ENCODE measurements at regions not wholly inside any gene's neighbourhood (a gene's known extent, or its start where the extent isn't known, plus 50 kb on each side); places are given as distances from the start of the nearest gene placed in this dataset.

DNA sequence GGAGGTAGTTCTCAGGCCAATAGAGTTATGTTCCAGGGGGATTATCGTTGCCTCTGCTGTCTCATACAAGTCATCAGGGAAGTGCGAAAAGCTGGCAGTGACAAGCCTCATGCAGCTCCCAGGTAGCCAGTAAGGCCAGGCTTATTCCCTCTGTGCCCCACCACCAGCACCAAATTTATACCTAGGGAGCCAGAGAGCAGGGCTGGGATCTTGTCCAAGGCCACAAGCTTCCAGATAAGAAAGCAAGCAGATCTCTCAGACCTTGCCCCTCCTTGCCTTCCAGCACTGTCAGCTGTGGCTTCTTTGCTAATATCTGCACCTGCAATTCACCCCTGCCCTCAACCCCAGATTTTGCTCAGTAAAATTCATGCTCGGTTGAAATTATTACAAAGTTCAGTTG, 206.3 kb upstream of the FAT3 start:
- CTCF ChIA-PET = no interaction called here
- no peaks in the 10 kb centered on the region for H3K27me3 Mint-ChIP-seq (ENCODE audit: low read depth)
- H3K9me3 Mint-ChIP-seq = peaks cover 39% of the 10 kb centered on the region

DNA sequence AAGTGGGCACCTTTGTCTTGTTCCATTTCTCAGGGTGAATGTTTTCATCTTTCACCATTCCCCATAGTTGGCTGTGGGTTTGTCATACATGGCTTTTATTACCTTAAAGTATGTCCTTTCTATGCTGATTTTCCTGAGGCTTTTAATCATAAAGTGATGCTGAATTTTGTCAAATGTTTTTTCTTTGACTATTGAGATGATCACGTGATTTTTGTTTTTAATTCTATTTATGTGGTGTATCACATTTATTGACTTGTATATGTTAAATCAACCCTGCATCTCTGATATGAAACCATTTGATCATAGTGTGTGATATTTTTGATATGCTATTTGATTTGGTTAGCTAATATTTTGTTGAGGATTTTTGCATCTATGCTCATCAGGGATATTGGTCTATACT, 216.4 kb upstream of the FAT3 start:
- ATAC-seq = no peak
- H3K4me1 Mint-ChIP-seq = no peaks in the 10 kb centered on the region
- ChIA-PET CTCF (no interaction called here), POLR2A (no interaction called here)
- no peak for DNase-seq (ENCODE audit: low spot score)
- no peaks in the 10 kb centered on the region for H3K27me3 Mint-ChIP-seq (ENCODE audit: low read depth)
- H3K27ac Mint-ChIP-seq = no peak overlapping the region
- H3K9me3 Mint-ChIP-seq = no peaks in the 10 kb centered on the region; the same call in 1 of the 2 replicates
- no peak overlapping the region for H3K4me3 Mint-ChIP-seq
- TF ChIP-seq ZNF138 (CRISPR knock-in tag; conservative IDR thresholded peaks at IDR 0.05) (no peak), EMX1 (CRISPR knock-in tag; IDR thresholded peaks at IDR 0.05) (no peak), ZBTB21 (CRISPR knock-in tag; IDR thresholded peaks at IDR 0.05; ENCODE audit: borderline replicate concordance) (no peak), HMGA2 (CRISPR knock-in tag; IDR thresholded peaks at IDR 0.05) (no peak), FOXP1 (CRISPR knock-in tag; IDR thresholded peaks at IDR 0.05; ENCODE audit: borderline replicate concordance) (no peak), JAZF1 (CRISPR knock-in tag; IDR thresholded peaks at IDR 0.05) (no peak)
- TF ChIP-seq, protein P1, sequence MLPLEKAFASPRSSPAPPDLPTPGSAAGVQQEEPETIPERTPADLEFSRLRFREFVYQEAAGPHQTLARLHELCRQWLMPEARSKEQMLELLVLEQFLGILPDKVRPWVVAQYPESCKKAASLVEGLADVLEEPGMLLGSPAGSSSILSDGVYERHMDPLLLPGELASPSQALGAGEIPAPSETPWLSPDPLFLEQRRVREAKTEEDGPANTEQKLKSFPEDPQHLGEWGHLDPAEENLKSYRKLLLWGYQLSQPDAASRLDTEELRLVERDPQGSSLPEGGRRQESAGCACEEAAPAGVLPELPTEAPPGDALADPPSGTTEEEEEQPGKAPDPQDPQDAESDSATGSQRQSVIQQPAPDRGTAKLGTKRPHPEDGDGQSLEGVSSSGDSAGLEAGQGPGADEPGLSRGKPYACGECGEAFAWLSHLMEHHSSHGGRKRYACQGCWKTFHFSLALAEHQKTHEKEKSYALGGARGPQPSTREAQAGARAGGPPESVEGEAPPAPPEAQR (CRISPR knock-in tag; IDR thresholded peaks at IDR 0.05) = no peak
- no peaks in the 10 kb centered on the region for H3K36me3 Mint-ChIP-seq

More for the DNA sequence above, 206.3 kb upstream of the FAT3 start:
- ATAC-seq = no peak
- peaks cover 24% of the 10 kb centered on the region for H3K36me3 Mint-ChIP-seq
- TF ChIP-seq JUN (CRISPR knock-in tag; IDR thresholded peaks at IDR 0.05) (no peak), ZNF671 (CRISPR knock-in tag; IDR thresholded peaks at IDR 0.05) (no peak), GRHL2 (CRISPR knock-in tag; IDR thresholded peaks at IDR 0.05; ENCODE audit: insufficient replicate concordance, severe bottlenecking) (no peak)
- TF ChIP-seq, protein P2, sequence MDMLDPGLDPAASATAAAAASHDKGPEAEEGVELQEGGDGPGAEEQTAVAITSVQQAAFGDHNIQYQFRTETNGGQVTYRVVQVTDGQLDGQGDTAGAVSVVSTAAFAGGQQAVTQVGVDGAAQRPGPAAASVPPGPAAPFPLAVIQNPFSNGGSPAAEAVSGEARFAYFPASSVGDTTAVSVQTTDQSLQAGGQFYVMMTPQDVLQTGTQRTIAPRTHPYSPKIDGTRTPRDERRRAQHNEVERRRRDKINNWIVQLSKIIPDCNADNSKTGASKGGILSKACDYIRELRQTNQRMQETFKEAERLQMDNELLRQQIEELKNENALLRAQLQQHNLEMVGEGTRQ (CRISPR knock-in tag; IDR thresholded peaks at IDR 0.05) = no peak
- TF ChIP-seq, protein P3, sequence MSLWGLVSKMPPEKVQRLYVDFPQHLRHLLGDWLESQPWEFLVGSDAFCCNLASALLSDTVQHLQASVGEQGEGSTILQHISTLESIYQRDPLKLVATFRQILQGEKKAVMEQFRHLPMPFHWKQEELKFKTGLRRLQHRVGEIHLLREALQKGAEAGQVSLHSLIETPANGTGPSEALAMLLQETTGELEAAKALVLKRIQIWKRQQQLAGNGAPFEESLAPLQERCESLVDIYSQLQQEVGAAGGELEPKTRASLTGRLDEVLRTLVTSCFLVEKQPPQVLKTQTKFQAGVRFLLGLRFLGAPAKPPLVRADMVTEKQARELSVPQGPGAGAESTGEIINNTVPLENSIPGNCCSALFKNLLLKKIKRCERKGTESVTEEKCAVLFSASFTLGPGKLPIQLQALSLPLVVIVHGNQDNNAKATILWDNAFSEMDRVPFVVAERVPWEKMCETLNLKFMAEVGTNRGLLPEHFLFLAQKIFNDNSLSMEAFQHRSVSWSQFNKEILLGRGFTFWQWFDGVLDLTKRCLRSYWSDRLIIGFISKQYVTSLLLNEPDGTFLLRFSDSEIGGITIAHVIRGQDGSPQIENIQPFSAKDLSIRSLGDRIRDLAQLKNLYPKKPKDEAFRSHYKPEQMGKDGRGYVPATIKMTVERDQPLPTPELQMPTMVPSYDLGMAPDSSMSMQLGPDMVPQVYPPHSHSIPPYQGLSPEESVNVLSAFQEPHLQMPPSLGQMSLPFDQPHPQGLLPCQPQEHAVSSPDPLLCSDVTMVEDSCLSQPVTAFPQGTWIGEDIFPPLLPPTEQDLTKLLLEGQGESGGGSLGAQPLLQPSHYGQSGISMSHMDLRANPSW (CRISPR knock-in tag; conservative IDR thresholded peaks at IDR 0.05; ENCODE audit: low read depth) = no peak
- POLR2A ChIA-PET = no interaction called here
- H3K4me1 Mint-ChIP-seq = peaks cover 3% of the 10 kb centered on the region; the same call in 1 of the 2 replicates
- DNase-seq (ENCODE audit: low spot score) = no peak
- no peak overlapping the region for H3K4me3 Mint-ChIP-seq
- H3K27ac Mint-ChIP-seq = no peak overlapping the region

DNA sequence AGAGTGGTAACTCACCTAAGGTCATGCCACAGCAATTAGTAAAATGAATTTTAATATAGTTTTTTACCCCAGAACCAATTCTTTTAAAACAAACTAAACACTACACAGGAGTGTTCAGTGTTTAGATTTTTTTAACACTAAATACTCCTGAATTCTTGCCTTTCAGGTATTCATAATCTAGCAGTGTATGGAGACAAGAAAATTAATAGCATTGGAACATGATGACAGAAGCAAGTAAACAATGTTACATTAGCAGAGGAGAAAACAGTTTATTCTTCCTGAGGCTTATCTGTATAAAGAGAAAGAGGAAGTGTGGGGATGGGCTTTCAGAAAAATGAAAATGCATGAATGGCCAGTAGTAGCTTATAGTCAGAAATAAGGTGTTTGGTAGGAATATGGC, 222.1 kb upstream of the FAT3 start:
- Mint-ChIP-seq H3K27ac (no peak overlapping the region), H3K4me1 (no peaks in the 10 kb centered on the region; the same call in 1 of the 2 replicates), H3K36me3 (no peaks in the 10 kb centered on the region), H3K9me3 (no peaks in the 10 kb centered on the region), H3K27me3 (ENCODE audit: low read depth) (no peaks in the 10 kb centered on the region), H3K4me3 (no peak overlapping the region)
- no peak for ATAC-seq
- CTCF ChIA-PET = no interaction called here
- POLR2A ChIA-PET = no interaction called here
- DNase-seq (ENCODE audit: low spot score) = no peak
- no peak for TF ChIP-seq ZBTB21 (CRISPR knock-in tag; IDR thresholded peaks at IDR 0.05; ENCODE audit: borderline replicate concordance)
- no peak for TF ChIP-seq FOXJ3 (CRISPR knock-in tag; IDR thresholded peaks at IDR 0.05; ENCODE audit: borderline replicate concordance)
- no peak for TF ChIP-seq ZNF219 (CRISPR knock-in tag; IDR thresholded peaks at IDR 0.05; ENCODE audit: borderline replicate concordance)
- TF ChIP-seq, protein P1 (CRISPR knock-in tag; IDR thresholded peaks at IDR 0.05) = no peak
- TF ChIP-seq CREM (CRISPR knock-in tag; IDR thresholded peaks at IDR 0.05) = no peak
- TF ChIP-seq ETV6 (CRISPR knock-in tag; IDR thresholded peaks at IDR 0.05) = no peak
- TF ChIP-seq, protein P4, sequence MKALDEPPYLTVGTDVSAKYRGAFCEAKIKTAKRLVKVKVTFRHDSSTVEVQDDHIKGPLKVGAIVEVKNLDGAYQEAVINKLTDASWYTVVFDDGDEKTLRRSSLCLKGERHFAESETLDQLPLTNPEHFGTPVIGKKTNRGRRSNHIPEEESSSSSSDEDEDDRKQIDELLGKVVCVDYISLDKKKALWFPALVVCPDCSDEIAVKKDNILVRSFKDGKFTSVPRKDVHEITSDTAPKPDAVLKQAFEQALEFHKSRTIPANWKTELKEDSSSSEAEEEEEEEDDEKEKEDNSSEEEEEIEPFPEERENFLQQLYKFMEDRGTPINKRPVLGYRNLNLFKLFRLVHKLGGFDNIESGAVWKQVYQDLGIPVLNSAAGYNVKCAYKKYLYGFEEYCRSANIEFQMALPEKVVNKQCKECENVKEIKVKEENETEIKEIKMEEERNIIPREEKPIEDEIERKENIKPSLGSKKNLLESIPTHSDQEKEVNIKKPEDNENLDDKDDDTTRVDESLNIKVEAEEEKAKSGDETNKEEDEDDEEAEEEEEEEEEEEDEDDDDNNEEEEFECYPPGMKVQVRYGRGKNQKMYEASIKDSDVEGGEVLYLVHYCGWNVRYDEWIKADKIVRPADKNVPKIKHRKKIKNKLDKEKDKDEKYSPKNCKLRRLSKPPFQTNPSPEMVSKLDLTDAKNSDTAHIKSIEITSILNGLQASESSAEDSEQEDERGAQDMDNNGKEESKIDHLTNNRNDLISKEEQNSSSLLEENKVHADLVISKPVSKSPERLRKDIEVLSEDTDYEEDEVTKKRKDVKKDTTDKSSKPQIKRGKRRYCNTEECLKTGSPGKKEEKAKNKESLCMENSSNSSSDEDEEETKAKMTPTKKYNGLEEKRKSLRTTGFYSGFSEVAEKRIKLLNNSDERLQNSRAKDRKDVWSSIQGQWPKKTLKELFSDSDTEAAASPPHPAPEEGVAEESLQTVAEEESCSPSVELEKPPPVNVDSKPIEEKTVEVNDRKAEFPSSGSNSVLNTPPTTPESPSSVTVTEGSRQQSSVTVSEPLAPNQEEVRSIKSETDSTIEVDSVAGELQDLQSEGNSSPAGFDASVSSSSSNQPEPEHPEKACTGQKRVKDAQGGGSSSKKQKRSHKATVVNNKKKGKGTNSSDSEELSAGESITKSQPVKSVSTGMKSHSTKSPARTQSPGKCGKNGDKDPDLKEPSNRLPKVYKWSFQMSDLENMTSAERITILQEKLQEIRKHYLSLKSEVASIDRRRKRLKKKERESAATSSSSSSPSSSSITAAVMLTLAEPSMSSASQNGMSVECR (CRISPR knock-in tag; IDR thresholded peaks at IDR 0.05; ENCODE audit: borderline replicate concordance) = no peak
- TF ChIP-seq, protein P5, sequence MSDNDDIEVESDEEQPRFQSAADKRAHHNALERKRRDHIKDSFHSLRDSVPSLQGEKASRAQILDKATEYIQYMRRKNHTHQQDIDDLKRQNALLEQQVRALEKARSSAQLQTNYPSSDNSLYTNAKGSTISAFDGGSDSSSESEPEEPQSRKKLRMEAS (CRISPR knock-in tag; IDR thresholded peaks at IDR 0.05) = no peak
- TF ChIP-seq, protein P6, sequence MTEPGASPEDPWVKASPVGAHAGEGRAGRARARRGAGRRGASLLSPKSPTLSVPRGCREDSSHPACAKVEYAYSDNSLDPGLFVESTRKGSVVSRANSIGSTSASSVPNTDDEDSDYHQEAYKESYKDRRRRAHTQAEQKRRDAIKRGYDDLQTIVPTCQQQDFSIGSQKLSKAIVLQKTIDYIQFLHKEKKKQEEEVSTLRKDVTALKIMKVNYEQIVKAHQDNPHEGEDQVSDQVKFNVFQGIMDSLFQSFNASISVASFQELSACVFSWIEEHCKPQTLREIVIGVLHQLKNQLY (CRISPR knock-in tag; IDR thresholded peaks at IDR 0.05) = no peak
- TF ChIP-seq TCF7 (CRISPR knock-in tag; IDR thresholded peaks at IDR 0.05; ENCODE audit: low read depth) = no peak
- TF ChIP-seq CBFB (CRISPR knock-in tag; IDR thresholded peaks at IDR 0.05; ENCODE audit: low read depth) = no peak
